CD4-positive, alpha-beta T cell (primary cell): ENCODE measurements at regions not wholly inside any gene's neighbourhood (a gene's known extent, or its start where the extent isn't known, plus 50 kb on each side); places are given as distances from the start of the nearest gene placed in this dataset.

Source experiments
- ATAC-seq: fragments of 200-7000 bp; cut with Tn5 transposase; one replicate; pipeline ENCODE4 v1.10.0; 2022; ENCODE audit warnings: mild to moderate bottlenecking; ENCODE audit not compliant: poor library complexity
- CTCF ChIA-PET: fragments of 350-600 bp; sonication (Branson Sonifier 250); formaldehyde crosslinking; loops from one replicate; lab custom pipeline; 2021; ENCODE audit warnings: antibody characterized with exemption, inconsistent platforms; lab: Charles Lee
- POLR2A ChIA-PET: fragments of 350-600 bp; sonication (Branson Sonifier 250); formaldehyde crosslinking; loops from one replicate; lab custom pipeline; 2021; ENCODE audit warnings: antibody characterized with exemption, inconsistent platforms; lab: Charles Lee
- DNase-seq, 14 experiments: peaks; one replicate each; pipeline ENCODE4 v3.0.0-alpha.2; 2013 to 2020; ENCODE audit warnings: mixed read lengths in 2 of 14
- H3K27ac ChIP-seq, 2 donors: one replicate each; pipeline versions ENCODE4 v1.5.1 to v1.7.0; 2013; ENCODE audit warnings: low read length in 2 of 2, low read depth in 1 of 2, mild to moderate bottlenecking in 1 of 2
- H3K27me3 ChIP-seq, 2 experiments: 1 replicate in 1 of 2; 2 replicates in 1 of 2; pipeline versions ENCODE4 v1.6.1 to v1.7.0; 2013; ENCODE audit warnings: low read length in 2 of 2, control low read depth in 1 of 2, mild to moderate bottlenecking in 1 of 2, moderate library complexity in 1 of 2; ENCODE audit not compliant: insufficient read depth in 2 of 2, control insufficient read depth in 1 of 2
- H3K36me3 ChIP-seq: one replicate; pipeline ENCODE4 v1.6.1; 2013; ENCODE audit warnings: low read length, control low read depth; ENCODE audit not compliant: insufficient read depth
- H3K4me1 ChIP-seq: one replicate; pipeline ENCODE4 v1.6.1; 2013; ENCODE audit warnings: low read length, control low read depth; ENCODE audit not compliant: insufficient read depth
- H3K4me3 ChIP-seq: one replicate; pipeline ENCODE4 v1.5.1; 2013; ENCODE audit warnings: mild to moderate bottlenecking, low read length, moderate library complexity
- H3K9me3 ChIP-seq, 2 experiments: 1 replicate in 1 of 2; 2 replicates in 1 of 2; pipeline versions ENCODE4 v1.6.1 to v1.7.0; 2013; ENCODE audit warnings: low read length in 2 of 2, mild to moderate bottlenecking in 2 of 2, control low read depth in 1 of 2, moderate library complexity in 1 of 2; ENCODE audit not compliant: control insufficient read depth in 1 of 2, insufficient read depth in 1 of 2
- H3K27ac Mint-ChIP-seq: one replicate; pipeline ENCODE4 v1.8.0; 2020; ENCODE audit warnings: mixed read lengths
- H3K27me3 Mint-ChIP-seq: one replicate; pipeline ENCODE4 v1.8.0; 2021; ENCODE audit warnings: mixed read lengths
- H3K36me3 Mint-ChIP-seq: one replicate; pipeline ENCODE4 v1.8.0; 2021; ENCODE audit warnings: low read depth, mixed read lengths
- H3K4me1 Mint-ChIP-seq: one replicate; pipeline ENCODE4 v1.8.0; 2021; ENCODE audit warnings: low read depth, mixed read lengths
- H3K4me3 Mint-ChIP-seq: one replicate; pipeline ENCODE4 v1.8.0; 2020; ENCODE audit warnings: mild to moderate bottlenecking, mixed read lengths
- H3K9me3 Mint-ChIP-seq: one replicate; pipeline ENCODE4 v1.8.0; 2020; ENCODE audit warnings: mixed read lengths
- CTCF ChIP-seq: fragments of 200-600 bp; IDR thresholded peaks from one replicate; pipeline ENCODE4 v1.8.0; 2022; ENCODE audit warnings: antibody characterized with exemption, mild to moderate bottlenecking
- intact Hi-C, 2 experiments: fragments of 100-400 bp; cut with DNase I in 1 of 2; cut with micrococcal nuclease in 1 of 2; formaldehyde crosslinking; loops; one replicate each; pipeline versions ENCODE4 v1.15.1 to v1.9.0; 2023 to 2025; cut with DNase I, micrococcal nuclease

- Histone ChIP-seq H3K9me3 (no peaks in the 10 kb centered on the region), H3K27ac (no peak overlapping the region), H3K36me3 (no peaks in the 10 kb centered on the region), H3K4me3 (no peak overlapping the region), H3K4me1 (no peaks in the 10 kb centered on the region), H3K27me3 (no peaks in the 10 kb centered on the region)
- DNase-seq (peak in 1 of 14 experiments; percentile 8), ATAC-seq (no peak)
- intact Hi-C loops: no loop called here
- Mint-ChIP-seq H3K36me3 (no peaks in the 10 kb centered on the region), H3K4me3 (no peak overlapping the region), H3K9me3 (no peaks in the 10 kb centered on the region), H3K4me1 (no peaks in the 10 kb centered on the region), H3K27ac (no peak overlapping the region), H3K27me3 (no peaks in the 10 kb centered on the region)
- ChIA-PET CTCF (no interaction called here), POLR2A (no interaction called here)
- TF ChIP-seq CTCF: no peak
Measured at GRCh38 chr4:54819034-54819433, 161.3 kb downstream of the KIT start.

- no peak overlapping the region for H3K4me3 Mint-ChIP-seq
- Histone ChIP-seq H3K4me3 (no peak overlapping the region), H3K27me3 (no peaks in the 10 kb centered on the region), H3K36me3 (no peaks in the 10 kb centered on the region), H3K4me1 (no peaks in the 10 kb centered on the region), H3K9me3 (no peaks in the 10 kb centered on the region), H3K27ac (no peak overlapping the region)
- no peak for TF ChIP-seq CTCF
- no peaks in the 10 kb centered on the region for H3K36me3 Mint-ChIP-seq
- H3K27ac Mint-ChIP-seq: no peak overlapping the region
- no peak for DNase-seq
- no peak for ATAC-seq
- no peaks in the 10 kb centered on the region for H3K27me3 Mint-ChIP-seq
- ChIA-PET POLR2A (no interaction called here), CTCF (no interaction called here)
- intact Hi-C loops: no loop called here
- H3K9me3 Mint-ChIP-seq: no peaks in the 10 kb centered on the region
- no peaks in the 10 kb centered on the region for H3K4me1 Mint-ChIP-seq
Measured at GRCh38 chr4:54818481-54818880, 160.7 kb downstream of the KIT start.

- H3K4me1 Mint-ChIP-seq: no peaks in the 10 kb centered on the region
- H3K4me1 ChIP-seq: no peaks in the 10 kb centered on the region
- H3K9me3 ChIP-seq: no peaks in the 10 kb centered on the region
- H3K4me3 Mint-ChIP-seq: no peak overlapping the region
- TF ChIP-seq CTCF: no peak
- DNase-seq: peak in 3 of 14 experiments; percentile 19 to 53 (median 28)
- intact Hi-C loops: no loop called here
- ChIA-PET CTCF (no interaction called here), POLR2A (no interaction called here)
- no peak overlapping the region for H3K27ac Mint-ChIP-seq
- H3K27ac ChIP-seq: no peak overlapping the region
- H3K36me3 ChIP-seq: no peaks in the 10 kb centered on the region
- H3K27me3 ChIP-seq: no peaks in the 10 kb centered on the region
- ATAC-seq: no peak
- no peaks in the 10 kb centered on the region for H3K36me3 Mint-ChIP-seq
- peaks cover 2% of the 10 kb centered on the region for H3K9me3 Mint-ChIP-seq
- no peak overlapping the region for H3K4me3 ChIP-seq
- H3K27me3 Mint-ChIP-seq: no peaks in the 10 kb centered on the region
Measured at GRCh38 chr4:54813674-54814073, 155.9 kb downstream of the KIT start.
